Erythroblast (primary cell): ENCODE measurements at regions not wholly inside any gene's neighbourhood (a gene's known extent, or its start where the extent isn't known, plus 50 kb on each side); places are given as distances from the start of the nearest gene placed in this dataset.

Experiments used
- GATA1 ChIP-seq: IDR thresholded peaks from 2 replicates; pipeline ENCODE4 v1.6.1; 2011; ENCODE audit warnings: low read depth, mild to moderate bottlenecking, control low read depth, low read length, moderate library complexity
- POLR2A ChIP-seq: IDR thresholded peaks from 2 replicates; pipeline ENCODE4 v1.6.1; 2011; ENCODE audit warnings: mild to moderate bottlenecking, low read length

DNA sequence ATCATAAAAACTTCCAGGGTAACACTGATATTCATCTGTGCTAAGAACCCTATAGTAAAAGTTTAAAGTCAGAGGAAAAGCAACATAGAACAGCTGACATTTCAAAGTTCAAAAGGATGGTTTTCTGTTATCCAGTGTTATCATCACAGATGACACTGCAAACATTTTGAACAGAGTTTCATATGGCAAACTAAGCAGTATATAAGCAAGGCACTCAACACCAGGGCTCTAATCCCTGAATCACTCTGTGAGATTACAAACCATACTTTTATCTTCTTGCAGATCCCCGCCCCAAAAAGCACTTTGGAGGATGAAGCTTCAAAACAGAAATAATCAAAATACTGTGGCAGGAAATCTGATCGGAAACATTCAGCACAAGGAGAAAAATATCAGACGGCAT is 508.2 kb upstream of the KIF2B start:
- TF ChIP-seq GATA1, result no peak
- TF ChIP-seq POLR2A, result no peak
